Loucy (cell line): ENCODE measurements at regions not wholly inside any gene's neighbourhood (a gene's known extent, or its start where the extent isn't known, plus 50 kb on each side); places are given as distances from the start of the nearest gene placed in this dataset.
"Not testable (repeated sequence)": the region's sequence is repeated elsewhere in the genome, so short reads cannot be mapped to it uniquely, and the experiment has no call there.

Source experiments
- EZH2phosphoT487 ChIP-seq: fragments of 200-600 bp; IDR thresholded peaks from 2 replicates; pipeline ENCODE4 v1.6.1; 2018; ENCODE audit warnings: antibody characterized with exemption, mild to moderate bottlenecking, moderate library complexity, borderline replicate concordance
- TF ChIP-seq, protein P1 (sequence below): fragments of 200-600 bp; sonication (generic); conservative IDR thresholded peaks from 2 replicates; pipeline ENCODE4 v1.5.1; 2014; ENCODE audit warnings: mild to moderate bottlenecking, antibody characterized with exemption, low read length

DNA sequence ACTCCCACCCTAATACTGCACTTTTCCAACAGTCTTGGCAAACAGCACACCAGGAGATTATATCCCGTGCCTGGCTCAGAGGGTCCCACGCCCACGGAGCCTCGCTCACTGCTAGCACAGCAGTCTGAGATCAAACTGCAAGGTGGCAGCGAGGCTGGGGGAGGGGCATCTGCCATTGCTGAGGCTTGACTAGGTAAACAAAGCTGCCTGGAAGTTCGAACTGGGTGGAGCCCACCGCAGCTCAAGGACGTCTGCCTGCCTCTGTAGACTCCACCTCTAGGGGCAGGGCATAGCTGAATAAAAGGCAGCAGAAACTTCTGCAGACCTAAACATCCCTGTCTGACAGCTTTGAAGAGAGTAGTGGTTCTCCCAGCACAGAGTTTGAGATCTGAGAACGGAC, 401.9 kb upstream of the SLC30A5 start:
- TF ChIP-seq, protein P1, sequence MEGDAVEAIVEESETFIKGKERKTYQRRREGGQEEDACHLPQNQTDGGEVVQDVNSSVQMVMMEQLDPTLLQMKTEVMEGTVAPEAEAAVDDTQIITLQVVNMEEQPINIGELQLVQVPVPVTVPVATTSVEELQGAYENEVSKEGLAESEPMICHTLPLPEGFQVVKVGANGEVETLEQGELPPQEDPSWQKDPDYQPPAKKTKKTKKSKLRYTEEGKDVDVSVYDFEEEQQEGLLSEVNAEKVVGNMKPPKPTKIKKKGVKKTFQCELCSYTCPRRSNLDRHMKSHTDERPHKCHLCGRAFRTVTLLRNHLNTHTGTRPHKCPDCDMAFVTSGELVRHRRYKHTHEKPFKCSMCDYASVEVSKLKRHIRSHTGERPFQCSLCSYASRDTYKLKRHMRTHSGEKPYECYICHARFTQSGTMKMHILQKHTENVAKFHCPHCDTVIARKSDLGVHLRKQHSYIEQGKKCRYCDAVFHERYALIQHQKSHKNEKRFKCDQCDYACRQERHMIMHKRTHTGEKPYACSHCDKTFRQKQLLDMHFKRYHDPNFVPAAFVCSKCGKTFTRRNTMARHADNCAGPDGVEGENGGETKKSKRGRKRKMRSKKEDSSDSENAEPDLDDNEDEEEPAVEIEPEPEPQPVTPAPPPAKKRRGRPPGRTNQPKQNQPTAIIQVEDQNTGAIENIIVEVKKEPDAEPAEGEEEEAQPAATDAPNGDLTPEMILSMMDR: not testable (repeated sequence)
- not testable (repeated sequence) for TF ChIP-seq EZH2phosphoT487
